HG02840 (cell line): ENCODE measurements at regions not wholly inside any gene's neighbourhood (a gene's known extent, or its start where the extent isn't known, plus 50 kb on each side); places are given as distances from the start of the nearest gene placed in this dataset.
"Not testable (repeated sequence)": the region's sequence is repeated elsewhere in the genome, so short reads cannot be mapped to it uniquely, and the experiment has no call there.

Experiments used
- ATAC-seq: cut with Tn5 transposase; IDR thresholded peaks from one replicate; pipeline ENCODE4 v1.9.1; 2021; ENCODE audit warnings: mild to moderate bottlenecking, moderate library complexity, moderate number of reproducible peaks; ENCODE audit not compliant: unreplicated experiment, low FRiP score

DNA sequence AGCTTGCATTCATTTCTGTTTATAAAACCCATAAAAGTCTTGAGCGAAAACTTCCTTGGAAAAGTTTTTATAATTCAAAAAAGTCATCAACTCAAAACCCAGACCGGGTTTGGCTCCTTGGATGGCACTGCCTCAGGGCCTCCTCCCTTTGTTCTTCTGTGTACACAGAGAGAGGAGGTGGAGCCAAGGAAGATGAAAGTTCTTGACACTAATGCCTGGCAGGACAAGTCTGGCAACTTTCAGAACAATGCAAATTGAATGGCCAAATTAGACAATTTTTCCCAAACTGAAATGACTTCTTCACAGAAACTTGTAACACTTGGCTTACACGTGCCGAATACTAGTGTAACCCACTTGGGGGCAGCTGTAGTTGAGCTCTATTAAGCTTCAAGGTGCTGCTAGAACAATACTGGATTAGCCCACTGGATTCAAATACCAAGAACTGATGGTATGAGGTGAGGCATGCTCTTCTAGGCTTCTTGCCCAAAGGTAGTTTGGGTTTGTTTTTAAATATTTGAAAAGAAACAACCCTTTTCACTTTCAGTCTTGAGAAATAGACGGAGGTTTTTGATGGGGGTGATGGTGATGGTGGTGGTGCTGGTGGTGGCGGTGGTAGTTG is 86.6 kb upstream of the FRMD6 start:
- no peak for ATAC-seq

- ATAC-seq: no peak
Measured at GRCh38 chr14:51566831-51567582, 84.7 kb upstream of the FRMD6 start.

DNA sequence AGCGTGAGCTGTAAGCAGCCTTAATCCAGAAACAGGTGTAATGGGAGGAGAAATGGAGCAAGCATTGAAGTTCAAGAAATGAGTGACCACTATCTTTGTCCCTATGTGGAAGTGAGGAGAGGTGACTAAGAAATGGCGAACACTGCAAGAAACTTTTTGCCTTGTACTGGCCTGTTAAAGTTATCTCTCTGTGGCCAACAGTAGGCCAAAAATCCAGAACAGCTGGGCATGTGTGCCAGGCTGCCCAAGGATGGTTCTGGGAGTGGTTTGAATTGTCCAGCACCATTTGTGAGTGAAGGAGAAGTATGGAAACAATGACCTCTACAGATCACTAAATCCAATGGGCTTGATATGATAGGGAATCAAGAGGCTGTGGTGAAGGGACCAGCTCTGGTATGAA is 83.3 kb upstream of the FRMD6 start:
- ATAC-seq: no peak

GRCh38 chr14:51573607-51574006 is 78.1 kb upstream of the FRMD6 start:
- no peak for ATAC-seq

DNA sequence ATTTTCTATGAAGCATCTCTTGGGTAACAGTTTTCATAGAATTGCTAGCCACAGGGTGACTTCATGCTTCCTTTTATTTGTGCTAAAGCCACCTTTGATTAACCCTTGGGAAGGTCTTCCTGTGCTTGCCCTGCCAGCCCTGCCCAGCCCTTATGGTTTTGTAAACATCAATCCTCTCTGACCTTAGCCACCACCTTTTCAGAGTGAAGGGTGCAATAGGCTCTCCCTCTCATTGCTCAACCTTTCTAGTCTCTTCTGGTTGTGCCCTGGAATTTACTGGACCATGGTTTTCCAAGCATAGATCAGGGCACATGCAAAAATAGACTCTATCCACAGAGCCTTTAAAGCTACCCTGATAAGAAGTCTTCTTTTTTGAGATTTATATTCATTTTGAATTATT is 77.7 kb upstream of the FRMD6 start:
- ATAC-seq: no peak

GRCh38 chr14:51575349-51576116 is 76.2 kb upstream of the FRMD6 start:
- ATAC-seq: no peak

DNA sequence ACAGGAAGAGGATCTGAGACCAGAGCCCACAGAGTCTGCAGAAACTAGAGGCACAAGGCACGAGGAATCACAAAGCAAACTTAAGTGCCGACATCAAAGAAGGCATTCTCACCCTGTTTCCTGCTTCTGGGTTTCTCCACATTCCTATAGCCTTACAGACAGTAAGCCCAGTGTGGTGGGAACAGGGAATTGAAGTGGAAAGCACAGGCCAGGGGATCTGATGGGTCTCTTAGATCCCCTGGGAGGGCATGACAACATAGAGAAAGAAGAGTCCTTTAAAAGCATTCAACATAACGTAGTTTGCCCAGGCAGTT is 75.6 kb upstream of the FRMD6 start:
- ATAC-seq: no peak

GRCh38 chr14:51576879-51577278 is 74.8 kb upstream of the FRMD6 start:
- no peak for ATAC-seq

- no peak for ATAC-seq
Measured at GRCh38 chr14:51578853-51579252, 72.9 kb upstream of the FRMD6 start.

DNA sequence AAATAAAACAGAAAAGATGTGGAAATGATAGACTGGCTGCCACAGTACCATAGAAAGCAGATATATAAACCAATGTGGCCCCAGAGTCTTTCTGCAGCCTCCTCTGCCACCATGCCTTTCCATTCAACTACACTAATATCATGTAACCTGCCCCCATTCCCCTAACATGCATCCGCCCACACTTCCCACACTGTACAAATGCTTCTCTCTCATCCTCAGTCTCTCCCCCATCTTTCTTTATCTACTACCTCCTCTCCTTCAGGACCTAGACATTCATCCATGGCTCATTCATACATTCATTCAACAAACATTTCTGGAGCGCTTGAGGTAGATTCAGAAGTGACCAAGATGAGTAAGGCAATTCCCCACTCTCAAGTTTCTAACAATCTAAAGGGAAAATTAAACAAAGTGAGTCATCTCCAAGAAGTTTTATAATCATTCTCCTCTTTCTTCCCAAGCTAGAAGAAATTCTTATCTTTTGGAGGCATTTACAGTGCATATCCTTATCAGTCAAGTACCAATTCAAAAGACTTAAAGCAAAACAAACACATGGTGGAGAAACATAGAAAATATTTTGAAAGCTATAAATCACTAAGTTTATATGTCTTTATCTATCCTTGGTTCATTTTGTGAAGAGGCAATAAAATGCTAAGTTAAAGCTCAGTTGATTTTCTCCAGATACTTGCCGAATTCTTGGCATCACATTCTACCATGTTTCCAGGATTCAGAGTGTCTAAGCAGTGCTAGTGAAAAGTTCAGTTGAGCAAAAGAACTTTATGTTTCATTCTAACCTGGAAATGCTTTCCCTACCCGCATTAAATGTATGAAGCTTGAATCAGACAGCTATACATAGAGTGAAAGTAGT is 70.5 kb upstream of the FRMD6 start:
- ATAC-seq: no peak

DNA sequence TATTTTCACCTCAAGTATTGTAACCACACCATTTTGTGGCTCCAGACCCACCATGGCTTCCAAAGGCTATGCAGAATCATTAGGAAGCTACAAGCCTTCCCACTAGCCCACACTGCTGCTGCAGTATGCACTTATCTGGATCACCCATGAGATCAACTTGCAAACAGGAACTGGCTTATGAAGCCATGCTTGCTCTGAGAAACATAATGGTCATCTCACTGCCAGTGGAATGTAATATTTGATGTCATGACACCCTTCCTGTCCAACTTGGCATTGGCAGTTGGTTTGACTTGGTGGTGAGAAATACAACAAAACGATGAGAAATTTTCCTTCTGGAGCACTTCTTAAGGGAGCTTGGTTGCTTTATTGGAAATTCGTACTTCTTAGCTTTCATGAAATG is 69.3 kb upstream of the FRMD6 start:
- no peak for ATAC-seq

DNA sequence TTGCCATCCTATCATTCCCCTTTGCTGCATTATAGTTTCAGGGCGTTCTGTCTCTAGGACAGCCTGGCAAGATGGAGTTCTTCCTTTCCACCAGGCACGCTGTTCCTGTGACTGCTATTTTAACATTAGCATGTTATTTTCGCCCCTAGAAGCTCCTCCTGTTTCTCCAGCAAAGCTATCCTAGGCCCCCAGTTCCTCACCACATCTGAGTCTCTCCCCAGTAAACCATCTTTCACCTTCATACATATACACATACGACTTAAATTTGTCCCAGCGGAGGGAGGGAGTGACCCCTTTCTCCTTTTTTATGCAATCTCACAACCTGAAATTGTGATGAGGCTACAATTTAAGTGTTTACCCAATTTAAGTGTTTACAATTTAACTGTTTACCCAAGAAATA is 66.7 kb upstream of the FRMD6 start:
- no peak for ATAC-seq

DNA sequence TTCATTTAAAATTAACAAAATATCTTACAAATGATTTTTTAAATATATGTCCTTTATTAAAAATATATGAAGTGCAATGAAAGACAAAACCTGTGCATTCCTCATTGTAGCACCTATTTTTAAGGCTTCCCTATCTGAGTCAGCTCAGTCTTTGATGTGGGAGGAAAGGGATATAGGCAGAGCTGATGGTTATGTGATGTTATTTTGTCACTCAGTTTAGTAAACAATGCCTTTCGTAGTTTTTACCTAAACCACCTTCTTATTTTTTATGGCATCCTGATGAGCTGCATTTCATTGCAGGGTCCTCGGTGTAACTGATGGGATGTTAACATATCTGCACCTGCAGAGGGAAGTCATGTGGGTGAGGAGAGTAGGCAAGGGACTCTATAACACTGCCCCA is 58.9 kb upstream of the FRMD6 start:
- ATAC-seq: no peak

DNA sequence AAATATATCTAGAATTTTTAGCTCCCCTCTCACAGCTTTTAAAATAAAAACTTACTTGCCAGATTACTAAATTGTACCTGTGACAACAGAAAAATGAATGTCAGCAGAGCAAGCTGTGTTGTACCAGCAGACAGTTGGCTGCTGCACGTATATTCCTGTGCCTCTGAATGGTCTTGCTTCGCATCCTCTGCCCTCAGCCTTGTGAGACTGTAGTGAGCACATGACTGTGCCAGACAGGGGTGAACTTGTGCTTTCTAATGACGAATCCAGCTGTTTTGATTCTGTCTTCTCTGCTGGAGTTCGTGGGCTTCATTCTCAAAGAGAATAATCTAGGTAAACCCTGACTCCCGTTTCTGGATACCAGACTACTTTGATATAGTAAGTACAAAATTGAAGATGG is 58.3 kb upstream of the FRMD6 start:
- no peak for ATAC-seq

GRCh38 chr14:51595881-51596455 is 55.7 kb upstream of the FRMD6 start:
- no peak for ATAC-seq

GRCh38 chr14:51596488-51597117 is 55.1 kb upstream of the FRMD6 start:
- ATAC-seq: no peak

- ATAC-seq: no peak
Measured at GRCh38 chr14:51597261-51598001, 54.3 kb upstream of the FRMD6 start.

GRCh38 chr14:51598924-51599600 is 52.6 kb upstream of the FRMD6 start:
- not testable (repeated sequence) for ATAC-seq

DNA sequence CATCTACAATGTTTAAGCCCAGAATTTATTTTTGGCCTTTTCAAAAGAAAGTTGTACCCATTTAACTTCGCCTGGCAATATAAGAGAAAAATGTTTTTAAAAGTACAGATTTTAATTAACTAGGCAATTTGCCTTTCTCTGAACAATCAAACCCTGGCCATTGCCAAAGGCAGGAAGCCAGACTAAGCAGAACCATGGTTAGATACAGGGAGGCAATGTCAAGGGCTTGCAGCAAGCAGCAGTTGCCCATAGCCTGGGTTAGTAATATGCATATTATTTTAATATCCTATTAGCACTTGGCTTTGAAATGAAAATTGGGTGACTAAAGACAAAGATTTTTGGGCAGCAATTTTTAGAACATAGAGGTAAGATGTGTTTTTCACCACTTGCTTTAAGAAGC is 51.1 kb upstream of the FRMD6 start:
- ATAC-seq: no peak
